GM18508 (cell line): ENCODE measurements at regions not wholly inside any gene's neighbourhood (a gene's known extent, or its start where the extent isn't known, plus 50 kb on each side); places are given as distances from the start of the nearest gene placed in this dataset.

Experiments
- ATAC-seq: cut with Tn5 transposase; IDR thresholded peaks from one replicate; pipeline ENCODE4 v1.9.1; 2021; ENCODE audit warnings: moderate number of reproducible peaks; ENCODE audit not compliant: insufficient read depth, unreplicated experiment

DNA sequence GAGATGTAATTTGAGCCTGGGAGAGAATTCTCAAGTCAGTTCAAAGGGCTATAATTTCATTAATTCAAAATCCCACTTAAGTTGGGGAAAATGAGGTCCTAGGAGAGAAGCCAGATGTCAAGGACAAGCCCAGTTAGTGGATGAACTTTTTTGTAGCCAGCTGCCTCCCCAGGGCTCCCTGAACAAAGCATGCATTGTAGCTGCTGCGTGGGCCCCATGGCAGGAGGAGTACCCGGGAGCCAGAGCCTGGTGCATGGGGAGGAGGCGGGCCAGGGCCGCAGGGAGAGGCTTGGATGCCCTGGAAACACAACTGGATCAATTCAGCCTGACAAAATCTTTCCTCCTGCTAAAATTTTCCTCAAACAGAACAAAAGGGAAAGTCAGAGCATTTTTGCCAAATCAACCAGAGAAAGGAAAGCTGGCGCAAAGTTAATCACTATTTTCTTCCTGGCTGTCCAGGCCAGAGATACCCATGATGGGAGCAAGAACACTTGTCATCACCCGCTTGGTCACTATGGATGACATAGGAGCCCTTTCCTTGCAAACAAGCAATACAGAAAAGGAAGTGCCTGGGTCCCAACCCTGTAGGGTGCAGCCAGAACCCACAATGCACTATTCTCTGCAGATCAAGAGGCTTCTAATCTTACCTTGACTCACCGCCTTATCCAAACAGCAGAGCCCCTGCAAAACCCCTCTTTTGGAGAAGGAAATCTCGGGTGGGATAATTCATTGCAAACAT is 248.1 kb upstream of the RAB4A start:
- no peak for ATAC-seq

DNA sequence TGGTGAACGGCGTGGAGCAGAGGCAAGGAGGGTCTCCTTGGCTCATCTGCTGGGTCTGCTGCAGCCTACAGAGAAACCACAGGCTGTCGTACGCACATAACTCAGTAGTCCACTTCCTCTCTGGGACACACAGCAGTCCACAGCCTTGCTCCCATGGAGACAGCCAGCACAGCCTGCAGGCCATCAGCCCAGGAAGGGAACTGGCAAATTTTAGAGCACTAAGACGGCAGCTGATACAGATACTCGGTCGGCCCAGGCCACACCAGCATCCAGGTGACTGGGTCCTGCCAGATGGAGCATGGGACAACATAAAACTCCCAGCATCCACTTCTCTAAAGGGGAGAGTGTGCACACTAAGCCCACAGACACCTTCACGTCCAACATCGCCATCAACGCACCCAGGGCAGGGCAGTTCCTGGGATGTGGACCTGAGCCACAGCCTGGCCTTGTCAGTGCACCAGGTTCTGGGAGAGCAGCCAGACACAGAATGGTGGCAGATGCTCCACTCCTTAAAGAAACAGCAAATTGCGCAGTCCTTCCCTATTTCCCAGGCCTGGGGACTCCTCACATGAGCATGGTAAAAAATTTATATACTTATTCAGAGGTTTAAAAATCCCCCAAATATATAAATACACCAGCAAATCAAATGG is 247.1 kb upstream of the RAB4A start:
- ATAC-seq = no peak

GRCh38 chr1:229024528-229025130 is 246.3 kb upstream of the RAB4A start:
- ATAC-seq = no peak

- ATAC-seq = no peak
Observed at GRCh38 chr1:229025576-229025975, 245.3 kb upstream of the RAB4A start.

- ATAC-seq = no peak
Observed at GRCh38 chr1:229027158-229027557, 243.8 kb upstream of the RAB4A start.

DNA sequence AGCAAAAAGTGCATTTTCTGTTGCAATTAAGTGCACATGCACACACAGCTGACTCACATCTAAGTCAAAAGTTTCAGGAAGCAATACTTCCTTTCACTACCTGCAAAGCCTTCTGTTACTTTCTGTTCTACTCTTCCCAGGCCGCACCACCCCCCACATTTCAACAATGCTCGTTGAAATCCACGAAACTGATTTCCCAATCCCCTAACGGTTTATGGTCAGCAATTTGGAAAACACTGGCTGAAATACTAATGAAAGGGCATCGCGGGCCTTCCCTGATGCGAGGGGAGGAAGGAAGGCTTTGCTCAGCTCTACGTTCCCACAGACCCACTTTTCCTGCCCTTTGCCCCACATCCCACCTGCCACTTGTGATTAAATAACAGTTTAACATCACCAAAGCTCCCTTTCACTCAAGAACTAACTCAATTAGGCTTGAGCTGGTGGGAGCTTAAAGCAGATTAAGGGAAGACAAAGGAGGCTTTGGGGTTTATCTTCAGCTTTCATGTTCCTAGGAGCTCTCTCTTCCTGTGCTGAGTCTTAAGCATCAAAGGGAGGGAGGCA is 243.2 kb upstream of the RAB4A start:
- ATAC-seq = peak; percentile 63

- ATAC-seq = no peak
Observed at GRCh38 chr1:229028544-229028943, 242.4 kb upstream of the RAB4A start.

DNA sequence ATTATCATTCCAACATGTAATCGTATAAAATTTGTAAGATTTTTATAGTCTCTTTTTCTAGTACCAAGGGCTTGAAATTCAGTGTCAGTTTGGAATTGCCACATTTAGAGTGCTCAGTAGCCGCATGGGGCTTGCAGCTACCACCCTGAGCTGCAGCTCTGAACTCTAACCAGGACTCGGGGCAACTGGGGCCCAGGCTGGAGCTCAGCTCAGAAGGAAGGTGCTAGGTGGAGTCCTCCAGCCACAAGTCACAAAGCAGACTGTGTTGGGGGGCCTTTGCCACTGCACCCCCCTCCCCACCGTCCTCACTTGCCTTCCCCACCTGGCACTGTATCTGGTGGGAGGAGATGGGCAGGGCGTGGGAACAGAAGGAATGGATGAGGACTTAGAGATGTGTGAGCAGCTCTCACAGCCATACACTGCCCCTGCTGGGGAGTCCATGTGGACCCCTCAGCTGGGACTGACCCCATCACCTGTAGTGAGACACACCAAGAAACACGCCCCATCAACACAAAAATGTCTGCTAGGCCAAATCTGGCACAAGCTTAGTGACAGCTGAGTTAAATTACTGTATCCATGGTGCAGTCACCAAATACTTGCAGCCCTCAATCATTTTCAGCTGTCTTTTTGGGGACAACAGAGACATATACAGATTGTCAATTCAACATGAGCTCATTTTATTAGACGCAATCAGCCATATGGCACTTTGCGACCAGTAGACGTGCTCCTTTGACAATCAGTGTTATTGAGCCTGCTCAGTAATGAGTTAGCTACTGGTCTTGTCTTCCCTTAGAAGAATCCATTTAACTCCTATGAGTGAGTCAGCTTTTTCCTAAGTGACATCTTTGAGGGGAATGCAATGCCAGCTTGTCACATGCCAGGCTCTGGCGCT is 241.7 kb upstream of the RAB4A start:
- no peak for ATAC-seq

DNA sequence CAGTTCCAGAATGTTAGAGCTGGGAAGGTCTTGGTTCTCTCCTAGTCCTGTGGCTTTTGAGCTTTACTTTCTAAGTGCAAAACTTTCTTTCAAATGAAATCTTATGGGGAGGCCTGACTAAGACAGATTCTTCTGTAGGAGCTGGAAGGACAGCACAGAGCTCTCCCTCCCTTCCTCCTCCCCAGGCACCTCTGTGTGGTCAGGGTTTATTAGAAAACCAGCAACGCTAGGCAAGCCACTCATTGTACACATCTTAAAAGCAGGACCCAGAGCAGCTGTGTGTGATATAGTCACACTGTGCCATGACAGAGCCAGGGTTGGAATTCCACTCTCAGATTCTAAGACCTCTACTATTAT is 241.1 kb upstream of the RAB4A start:
- ATAC-seq = no peak

GRCh38 chr1:229030630-229031029 is 240.3 kb upstream of the RAB4A start:
- no peak for ATAC-seq

- ATAC-seq = no peak
Observed at GRCh38 chr1:229031061-229031460, 239.8 kb upstream of the RAB4A start.

GRCh38 chr1:229031481-229032341 is 239.2 kb upstream of the RAB4A start:
- ATAC-seq = no peak

- ATAC-seq = no peak
Observed at GRCh38 chr1:229032375-229032774, 238.5 kb upstream of the RAB4A start.

- ATAC-seq = no peak
Observed at GRCh38 chr1:229033480-229033879, 237.4 kb upstream of the RAB4A start.

DNA sequence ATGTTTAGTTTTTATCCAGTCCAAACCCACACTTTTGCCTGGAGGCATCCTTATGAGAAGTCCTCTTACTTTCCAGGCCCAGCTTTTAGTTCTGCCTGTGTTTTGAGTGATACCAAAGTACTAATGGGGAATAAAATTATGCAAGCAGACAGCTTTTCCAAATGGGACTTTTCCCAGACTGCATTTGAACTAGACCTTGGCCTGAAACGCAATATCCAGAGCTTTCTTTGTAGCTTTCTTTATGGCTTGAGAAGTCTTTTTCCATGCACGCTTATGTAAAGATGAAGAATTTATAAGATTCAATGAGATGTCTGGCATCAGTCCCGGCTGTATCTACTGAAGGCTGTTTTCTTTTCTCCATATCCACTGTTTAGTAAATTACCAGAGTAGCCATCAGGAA is 236.6 kb upstream of the RAB4A start:
- ATAC-seq = no peak

GRCh38 chr1:229035054-229035747 is 235.7 kb upstream of the RAB4A start:
- peak; percentile 77 for ATAC-seq

DNA sequence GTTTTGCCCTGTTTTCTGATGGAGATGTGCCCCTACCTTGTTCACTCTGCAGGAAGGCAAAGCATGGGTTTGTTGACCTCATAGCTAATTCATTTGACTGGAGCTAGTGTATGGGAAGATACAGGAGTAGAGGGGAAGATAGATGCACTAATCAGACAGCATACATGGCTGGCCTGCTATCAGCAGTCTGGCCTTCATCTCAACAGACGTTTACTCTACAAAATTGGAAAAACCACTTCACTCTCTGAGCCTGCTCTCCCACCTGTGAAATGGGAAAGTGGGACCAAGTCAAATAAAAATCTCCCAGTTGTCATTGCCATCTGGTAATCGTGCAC is 235.2 kb upstream of the RAB4A start:
- no peak for ATAC-seq

- ATAC-seq = no peak
Observed at GRCh38 chr1:229037806-229038405, 233.0 kb upstream of the RAB4A start.
